H1 (cell line): ENCODE measurements at regions not wholly inside any gene's neighbourhood (a gene's known extent, or its start where the extent isn't known, plus 50 kb on each side); places are given as distances from the start of the nearest gene placed in this dataset.

Source experiments
- HDAC2 ChIP-seq, 2 experiments: fragments of 300-600 bp in 1 of 2; sonication (generic) in 1 of 2; IDR thresholded peaks; 2 replicates each; pipeline ENCODE4 v1.6.1; 2011 to 2012; ENCODE audit warnings: low read depth in 2 of 2, low read length in 2 of 2, mild to moderate bottlenecking in 2 of 2, moderate library complexity in 2 of 2, borderline replicate concordance in 1 of 2, inconsistent platforms in 1 of 2
- HDAC6 ChIP-seq: IDR thresholded peaks from one replicate; pipeline ENCODE4 v1.7.1; 2012; ENCODE audit warnings: low read depth, mild to moderate bottlenecking, inconsistent platforms, low read length, moderate library complexity
- YY1 ChIP-seq: IDR thresholded peaks from 2 replicates; pipeline ENCODE4 v1.6.1; 2011; ENCODE audit warnings: low read depth, mild to moderate bottlenecking, low read length

GRCh38 chr3:180543877-180544276, 58.1 kb upstream of the TTC14 start (continued):
- no peak for TF ChIP-seq HDAC6
- TF ChIP-seq YY1, result no peak
- TF ChIP-seq HDAC2 (IDR thresholded peaks at IDR 0.05; ENCODE audit: borderline replicate concordance in 1 of 2, low read depth in 2 of 2, low read length in 2 of 2), result no peak
